HCT116 (cell line): ENCODE measurements at regions not wholly inside any gene's neighbourhood (a gene's known extent, or its start where the extent isn't known, plus 50 kb on each side); places are given as distances from the start of the nearest gene placed in this dataset.

Experiments
- ATAC-seq: fragments of 200-7000 bp; cut with Tn5 transposase; 2 replicates; pipeline ENCODE4 v1.9.1; 2020; ENCODE audit warnings: mild to moderate bottlenecking, moderate library complexity
- BruUV-seq: library from RNA; stranded (reverse); fragments of 400-500 nt; replicated peaks from 2 replicates; lab custom pipeline; 2021; lab: Mats Ljungman, UMichigan
- CTCF ChIA-PET: fragments of 300-600 bp; sonication (Branson Sonifier 250); formaldehyde crosslinking; loops from one replicate; lab custom pipeline; 2021; ENCODE audit warnings: antibody characterized with exemption; lab: Charles Lee
- POLR2A ChIA-PET: fragments of 300-600, 350-600 bp; sonication (Branson Sonifier 250); formaldehyde crosslinking; loops from one replicate; lab custom pipeline; 2021; ENCODE audit warnings: antibody characterized with exemption; lab: Charles Lee
- RAD21 ChIA-PET, 2 experiments: fragments of 300-600 bp; sonication (Branson Sonifier 250); formaldehyde crosslinking; loops; one replicate each; lab custom pipeline; 2023; ENCODE audit warnings: low total read pairs in 2 of 2; ENCODE audit not compliant: uncharacterized antibody in 2 of 2, unreplicated experiment in 2 of 2, low non-redundant PET in 1 of 2; lab: Charles Lee
- DNase-seq: peaks from one replicate; pipeline ENCODE4 v3.0.0-alpha.2; 2010; ENCODE audit warnings: low read depth, low spot score
- H2AFZ ChIP-seq: fragments of 200-600 bp; shearing (Covaris generic), sonication (generic); 2 replicates; pipeline ENCODE4 v1.6.1; 2017; ENCODE audit warnings: low read depth, mixed run types, mixed read lengths, antibody characterized with exemption, low read length; ENCODE audit not compliant: poor library complexity, severe bottlenecking
- H3K27ac ChIP-seq: 2 replicates; pipeline ENCODE4 v1.5.1; 2012; ENCODE audit warnings: low read depth, low read length
- H3K27me3 ChIP-seq: fragments of 200-600 bp; sonication (generic); 2 replicates; pipeline ENCODE4 v1.6.1; 2016; ENCODE audit warnings: mixed run types, low read length, mixed read lengths; ENCODE audit not compliant: insufficient read depth
- H3K36me3 ChIP-seq, 2 experiments: fragments of 200-500 bp in 1 of 2; fragments of 200-600 bp in 1 of 2; sonication (Bioruptor generic) in 1 of 2; sonication (generic) in 1 of 2; 2 replicates each; pipeline versions ENCODE4 v1.5.1 to v1.6.1; 2014 to 2016; ENCODE audit warnings: low read length in 2 of 2, inconsistent platforms in 1 of 2, mixed read lengths in 1 of 2, mixed run types in 1 of 2; ENCODE audit not compliant: insufficient read depth in 2 of 2, control insufficient read depth in 1 of 2
- H3K4me1 ChIP-seq, 2 experiments: fragments of 200-600 bp in 1 of 2; sonication (generic) in 1 of 2; 2 replicates each; pipeline versions ENCODE4 v1.5.1 to v1.6.1; 2012 to 2017; ENCODE audit warnings: low read length in 2 of 2, inconsistent platforms in 1 of 2, mild to moderate bottlenecking in 1 of 2, mixed read lengths in 1 of 2, mixed run types in 1 of 2, moderate library complexity in 1 of 2; ENCODE audit not compliant: insufficient read depth in 2 of 2, control insufficient read depth in 1 of 2
- H3K4me2 ChIP-seq: fragments of 200-600 bp; sonication (generic); 2 replicates; pipeline ENCODE4 v1.6.1; 2017; ENCODE audit warnings: mixed run types, low read length, mixed read lengths
- H3K4me3 ChIP-seq, 2 experiments: fragments of 200-600 bp in 1 of 2; sonication (generic) in 1 of 2; replicated peaks in 1 of 2; 2 replicates each; pipeline ENCODE4 v1.5.1; 2011 to 2016; ENCODE audit warnings: low read length in 2 of 2, control low read depth in 1 of 2, low read depth in 1 of 2, mild to moderate bottlenecking in 1 of 2, mixed read lengths in 1 of 2, mixed run types in 1 of 2
- H3K79me2 ChIP-seq: fragments of 200-600 bp; sonication (generic); 2 replicates; pipeline ENCODE4 v1.6.1; 2017; ENCODE audit warnings: mild to moderate bottlenecking, mixed run types, low read length, moderate library complexity, mixed read lengths; ENCODE audit not compliant: insufficient read depth
- H3K9ac ChIP-seq: fragments of 200-600 bp; sonication (generic); 2 replicates; pipeline ENCODE4 v1.6.1; 2016; ENCODE audit warnings: low read length, mixed read lengths
- H3K9me2 ChIP-seq: fragments of 200-600 bp; sonication (generic), shearing (Covaris generic); 2 replicates; pipeline ENCODE4 v1.6.1; 2017; ENCODE audit warnings: mixed run types, mild to moderate bottlenecking, moderate library complexity; ENCODE audit not compliant: insufficient read depth
- H3K9me3 ChIP-seq, 2 experiments: fragments of 200-500 bp in 1 of 2; fragments of 200-600 bp in 1 of 2; sonication (Bioruptor generic) in 1 of 2; sonication (generic) in 1 of 2; 2 replicates each; pipeline ENCODE4 v1.6.1; 2014 to 2017; ENCODE audit warnings: low read length in 2 of 2, mixed read lengths in 2 of 2, inconsistent platforms in 1 of 2, low read depth in 1 of 2, mild to moderate bottlenecking in 1 of 2, mixed run types in 1 of 2, moderate library complexity in 1 of 2; ENCODE audit not compliant: control insufficient read depth in 1 of 2, insufficient read depth in 1 of 2
- H4K20me1 ChIP-seq: fragments of 200-600 bp; sonication (generic), shearing (Covaris generic); 2 replicates; pipeline ENCODE4 v1.6.1; 2017; ENCODE audit warnings: mixed run types, mild to moderate bottlenecking, moderate library complexity; ENCODE audit not compliant: insufficient read depth
- CBX3 ChIP-seq: IDR thresholded peaks from 2 replicates; pipeline ENCODE4 v1.6.1; 2012; ENCODE audit warnings: low read depth
- CEBPB ChIP-seq: IDR thresholded peaks from 2 replicates; pipeline ENCODE4 v1.6.1; 2012; ENCODE audit warnings: low read depth
- EGR1 ChIP-seq: IDR thresholded peaks from 2 replicates; pipeline ENCODE4 v1.6.1; 2012; ENCODE audit warnings: low read depth
- ELF1 ChIP-seq: IDR thresholded peaks from 2 replicates; pipeline ENCODE4 v1.6.1; 2012; ENCODE audit warnings: low read depth, borderline replicate concordance
- EZH2 ChIP-seq: fragments of 200-600 bp; sonication (generic); IDR thresholded peaks from 2 replicates; pipeline ENCODE4 v1.6.1; 2017; ENCODE audit warnings: antibody characterized with exemption, mixed run types
- EZH2phosphoT487 ChIP-seq: fragments of 200-600 bp; IDR thresholded peaks from 2 replicates; pipeline ENCODE4 v1.6.1; 2018; ENCODE audit warnings: antibody characterized with exemption, borderline replicate concordance
- JUND ChIP-seq: IDR thresholded peaks from 2 replicates; pipeline ENCODE4 v1.6.1; 2012
- POLR2A ChIP-seq: IDR thresholded peaks from 2 replicates; pipeline ENCODE4 v1.7.0; 2011; ENCODE audit warnings: borderline replicate concordance; ENCODE audit not compliant: insufficient read depth, insufficient read length; ENCODE audit errors: extremely low read depth
- POLR2AphosphoS5 ChIP-seq: IDR thresholded peaks from 2 replicates; pipeline ENCODE4 v1.6.1; 2011; ENCODE audit warnings: mild to moderate bottlenecking, low read depth, low read length, moderate library complexity
- RAD21 ChIP-seq: IDR thresholded peaks from 2 replicates; pipeline ENCODE4 v1.6.1; 2012; ENCODE audit warnings: low read depth, mild to moderate bottlenecking
- SIN3A ChIP-seq: IDR thresholded peaks from 2 replicates; pipeline ENCODE4 v1.6.1; 2012; ENCODE audit warnings: low read depth
- SP1 ChIP-seq: IDR thresholded peaks from 2 replicates; pipeline ENCODE4 v1.6.1; 2012; ENCODE audit warnings: low read depth
- ZBTB33 ChIP-seq: IDR thresholded peaks from 2 replicates; pipeline ENCODE4 v1.6.1; 2011; ENCODE audit warnings: mild to moderate bottlenecking, low read length, moderate library complexity; ENCODE audit not compliant: insufficient replicate concordance; ENCODE audit errors: extremely low read depth
- ZFX ChIP-seq: fragments of 450-650 bp; IDR thresholded peaks from 2 replicates; pipeline ENCODE4 v1.6.1; 2017
- ZNF274 ChIP-seq: fragments of 200-500 bp; sonication (Bioruptor generic); IDR thresholded peaks from 2 replicates; pipeline ENCODE4 v1.6.1; 2014; ENCODE audit warnings: mild to moderate bottlenecking, low read depth, low read length, inconsistent platforms
- intact Hi-C: fragments of 100-400 bp; cut with micrococcal nuclease; formaldehyde crosslinking; loops from 2 replicates; pipeline ENCODE4 v1.10.0; 2022
- TF ChIP-seq, protein P1 (sequence below): IDR thresholded peaks from 2 replicates; pipeline ENCODE4 v1.6.1; 2012; ENCODE audit warnings: low read depth
- TF ChIP-seq, protein P2 (sequence below): IDR thresholded peaks from 2 replicates; pipeline ENCODE4 v1.6.1; 2012
- TF ChIP-seq, protein P3 (sequence below): IDR thresholded peaks from 2 replicates; pipeline ENCODE4 v1.6.1; 2012

- H2AFZ ChIP-seq = no peak overlapping the region
- no peak overlapping the region for H3K4me3 ChIP-seq
- no peaks in the 10 kb centered on the region for H3K9me3 ChIP-seq
- DNase-seq (no peak), ATAC-seq (no peak)
- ChIA-PET POLR2A (no interaction called here), CTCF (no interaction called here), RAD21 (no interaction called here)
- no peak overlapping the region for H3K27ac ChIP-seq
- TF ChIP-seq ZNF274 = no peak
- TF ChIP-seq, protein P1, sequence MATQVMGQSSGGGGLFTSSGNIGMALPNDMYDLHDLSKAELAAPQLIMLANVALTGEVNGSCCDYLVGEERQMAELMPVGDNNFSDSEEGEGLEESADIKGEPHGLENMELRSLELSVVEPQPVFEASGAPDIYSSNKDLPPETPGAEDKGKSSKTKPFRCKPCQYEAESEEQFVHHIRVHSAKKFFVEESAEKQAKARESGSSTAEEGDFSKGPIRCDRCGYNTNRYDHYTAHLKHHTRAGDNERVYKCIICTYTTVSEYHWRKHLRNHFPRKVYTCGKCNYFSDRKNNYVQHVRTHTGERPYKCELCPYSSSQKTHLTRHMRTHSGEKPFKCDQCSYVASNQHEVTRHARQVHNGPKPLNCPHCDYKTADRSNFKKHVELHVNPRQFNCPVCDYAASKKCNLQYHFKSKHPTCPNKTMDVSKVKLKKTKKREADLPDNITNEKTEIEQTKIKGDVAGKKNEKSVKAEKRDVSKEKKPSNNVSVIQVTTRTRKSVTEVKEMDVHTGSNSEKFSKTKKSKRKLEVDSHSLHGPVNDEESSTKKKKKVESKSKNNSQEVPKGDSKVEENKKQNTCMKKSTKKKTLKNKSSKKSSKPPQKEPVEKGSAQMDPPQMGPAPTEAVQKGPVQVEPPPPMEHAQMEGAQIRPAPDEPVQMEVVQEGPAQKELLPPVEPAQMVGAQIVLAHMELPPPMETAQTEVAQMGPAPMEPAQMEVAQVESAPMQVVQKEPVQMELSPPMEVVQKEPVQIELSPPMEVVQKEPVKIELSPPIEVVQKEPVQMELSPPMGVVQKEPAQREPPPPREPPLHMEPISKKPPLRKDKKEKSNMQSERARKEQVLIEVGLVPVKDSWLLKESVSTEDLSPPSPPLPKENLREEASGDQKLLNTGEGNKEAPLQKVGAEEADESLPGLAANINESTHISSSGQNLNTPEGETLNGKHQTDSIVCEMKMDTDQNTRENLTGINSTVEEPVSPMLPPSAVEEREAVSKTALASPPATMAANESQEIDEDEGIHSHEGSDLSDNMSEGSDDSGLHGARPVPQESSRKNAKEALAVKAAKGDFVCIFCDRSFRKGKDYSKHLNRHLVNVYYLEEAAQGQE = no peak
- TF ChIP-seq SIN3A = no peak
- TF ChIP-seq JUND = no peak
- TF ChIP-seq CEBPB = no peak
- TF ChIP-seq CBX3 = no peak
- TF ChIP-seq, protein P2, sequence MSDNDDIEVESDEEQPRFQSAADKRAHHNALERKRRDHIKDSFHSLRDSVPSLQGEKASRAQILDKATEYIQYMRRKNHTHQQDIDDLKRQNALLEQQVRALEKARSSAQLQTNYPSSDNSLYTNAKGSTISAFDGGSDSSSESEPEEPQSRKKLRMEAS = no peak
- no peaks in the 10 kb centered on the region for H3K4me1 ChIP-seq
- no peak overlapping the region for H3K9ac ChIP-seq
- no peaks in the 10 kb centered on the region for H3K79me2 ChIP-seq
- no peak overlapping the region for H3K4me2 ChIP-seq
- H3K36me3 ChIP-seq = no peaks in the 10 kb centered on the region
- BruUV-seq = no TSS peak
- intact Hi-C loops = no loop called here
- H4K20me1 ChIP-seq = no peaks in the 10 kb centered on the region
- no peaks in the 10 kb centered on the region for H3K27me3 ChIP-seq
- H3K9me2 ChIP-seq = no peaks in the 10 kb centered on the region
These were observed 203.9 kb upstream of the GPR26 start for GRCh38 chr10:123462246-123462645.

DNA sequence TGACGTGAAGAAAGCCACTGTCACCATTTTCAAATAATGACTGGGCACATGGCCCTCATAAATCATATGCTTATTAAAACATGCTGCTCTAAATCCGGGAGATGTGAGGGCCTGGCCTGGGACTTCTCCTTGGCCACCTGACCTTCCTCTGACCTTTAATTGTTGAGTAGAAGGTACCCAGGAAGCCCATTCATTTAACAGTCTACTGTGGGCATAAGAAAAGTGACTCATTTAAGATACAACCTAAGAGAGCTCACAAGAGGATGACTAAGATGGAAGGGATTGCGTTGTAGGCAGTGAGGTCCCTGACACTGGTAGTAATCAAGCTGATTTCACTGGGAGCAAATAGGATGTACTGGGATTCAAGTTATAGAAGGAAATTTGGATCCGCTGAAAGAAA lies 203.4 kb upstream of the GPR26 start:
- no TSS peak for BruUV-seq
- DNase-seq = no peak
- CTCF ChIA-PET = no interaction called here
- TF ChIP-seq EGR1 (no peak), POLR2A (no peak), CBX3 (no peak), EZH2 (no peak), RAD21 (no peak), CEBPB (no peak), POLR2AphosphoS5 (no peak), ZNF274 (no peak), ZFX (no peak), ZBTB33 (no peak), ELF1 (no peak), SP1 (no peak), EZH2phosphoT487 (no peak)
- TF ChIP-seq, protein P3, sequence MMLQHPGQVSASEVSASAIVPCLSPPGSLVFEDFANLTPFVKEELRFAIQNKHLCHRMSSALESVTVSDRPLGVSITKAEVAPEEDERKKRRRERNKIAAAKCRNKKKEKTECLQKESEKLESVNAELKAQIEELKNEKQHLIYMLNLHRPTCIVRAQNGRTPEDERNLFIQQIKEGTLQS = no peak

More for the DNA sequence above, 203.4 kb upstream of the GPR26 start:
- Histone ChIP-seq H3K9ac (no peak overlapping the region), H3K4me1 (no peaks in the 10 kb centered on the region), H3K4me3 (no peak overlapping the region), H2AFZ (no peak overlapping the region), H3K27me3 (no peaks in the 10 kb centered on the region), H3K79me2 (no peaks in the 10 kb centered on the region), H4K20me1 (no peaks in the 10 kb centered on the region), H3K4me2 (no peak overlapping the region), H3K9me2 (no peaks in the 10 kb centered on the region), H3K36me3 (no peaks in the 10 kb centered on the region), H3K27ac (no peak overlapping the region), H3K9me3 (no peaks in the 10 kb centered on the region)
- ChIA-PET RAD21 (no interaction called here), POLR2A (no interaction called here)
- intact Hi-C loops = no loop called here
- no peak for ATAC-seq
